ACC112 (cell line): ENCODE measurements at regions not wholly inside any gene's neighbourhood (a gene's known extent, or its start where the extent isn't known, plus 50 kb on each side); places are given as distances from the start of the nearest gene placed in this dataset.

ENCODE experiments used
- H2AFZ ChIP-seq: fragments of 200-600 bp; sonication (generic); one replicate; pipeline ENCODE4 v1.6.0; 2017; ENCODE audit warnings: antibody characterized with exemption, low read length; ENCODE audit not compliant: unreplicated experiment
- H3K27ac ChIP-seq: fragments of 200-600 bp; sonication (generic); 2 replicates; pipeline ENCODE4 v1.5.1; 2014; ENCODE audit warnings: low read depth, mild to moderate bottlenecking, antibody characterized with exemption, low read length, moderate library complexity
- H3K27me3 ChIP-seq: fragments of 200-600 bp; sonication (generic); 2 replicates; pipeline ENCODE4 v1.6.1; 2014; ENCODE audit warnings: mild to moderate bottlenecking, antibody characterized with exemption, low read length, moderate library complexity, mixed read lengths; ENCODE audit not compliant: insufficient read depth
- H3K36me3 ChIP-seq: fragments of 200-600 bp; sonication (generic); 2 replicates; pipeline ENCODE4 v1.6.1; 2016; ENCODE audit warnings: mild to moderate bottlenecking, antibody characterized with exemption, low read length, moderate library complexity, mixed read lengths; ENCODE audit not compliant: insufficient read depth
- H3K4me1 ChIP-seq: fragments of 200-600 bp; sonication (generic); one replicate; pipeline ENCODE4 v1.6.1; 2016; ENCODE audit warnings: low read length, mixed read lengths; ENCODE audit not compliant: insufficient read depth, unreplicated experiment, control insufficient read depth
- H3K4me3 ChIP-seq: fragments of 200-600 bp; sonication (generic); 2 replicates; pipeline ENCODE4 v1.5.1; 2014; ENCODE audit warnings: mild to moderate bottlenecking, low read depth, low read length
- H3K79me2 ChIP-seq: fragments of 200-600 bp; sonication (generic); one replicate; pipeline ENCODE4 v1.6.0; 2016; ENCODE audit warnings: low read length; ENCODE audit not compliant: control insufficient read depth, unreplicated experiment, insufficient read depth

GRCh38 chr14:98743536-98743935 is 528.5 kb downstream of the BCL11B start:
- Histone ChIP-seq H2AFZ (no peak overlapping the region), H3K27ac (no peak overlapping the region), H3K27me3 (no peaks in the 10 kb centered on the region), H3K79me2 (no peaks in the 10 kb centered on the region), H3K4me3 (no peak overlapping the region), H3K4me1 (no peaks in the 10 kb centered on the region), H3K36me3 (no peaks in the 10 kb centered on the region)

- Histone ChIP-seq H3K4me3 (no peak overlapping the region), H2AFZ (no peak overlapping the region), H3K4me1 (no peaks in the 10 kb centered on the region), H3K36me3 (no peaks in the 10 kb centered on the region), H3K27me3 (no peaks in the 10 kb centered on the region), H3K27ac (no peak overlapping the region), H3K79me2 (no peaks in the 10 kb centered on the region)
Measured at GRCh38 chr14:98748966-98749365, 523.0 kb downstream of the BCL11B start.

GRCh38 chr14:98751110-98751509 is 520.9 kb downstream of the BCL11B start:
- Histone ChIP-seq H3K4me3 (no peak overlapping the region), H3K4me1 (no peaks in the 10 kb centered on the region), H3K79me2 (no peaks in the 10 kb centered on the region), H3K36me3 (no peaks in the 10 kb centered on the region), H3K27me3 (no peaks in the 10 kb centered on the region), H2AFZ (no peak overlapping the region), H3K27ac (no peak overlapping the region)

GRCh38 chr14:98752660-98753059 is 519.3 kb downstream of the BCL11B start:
- Histone ChIP-seq H3K4me3 (no peak overlapping the region), H2AFZ (no peak overlapping the region), H3K79me2 (no peaks in the 10 kb centered on the region), H3K27ac (no peak overlapping the region), H3K36me3 (no peaks in the 10 kb centered on the region), H3K4me1 (no peaks in the 10 kb centered on the region), H3K27me3 (no peaks in the 10 kb centered on the region)

GRCh38 chr14:98754343-98755020 is 517.5 kb downstream of the BCL11B start:
- Histone ChIP-seq H2AFZ (no peak overlapping the region), H3K4me1 (no peaks in the 10 kb centered on the region), H3K4me3 (no peak overlapping the region), H3K79me2 (no peaks in the 10 kb centered on the region), H3K27ac (no peak overlapping the region), H3K36me3 (no peaks in the 10 kb centered on the region), H3K27me3 (no peaks in the 10 kb centered on the region)

- no peaks in the 10 kb centered on the region for H3K36me3 ChIP-seq
- H2AFZ ChIP-seq, result no peak overlapping the region
- H3K27ac ChIP-seq, result no peak overlapping the region
- H3K4me1 ChIP-seq, result no peaks in the 10 kb centered on the region
- H3K27me3 ChIP-seq, result no peaks in the 10 kb centered on the region
- no peak overlapping the region for H3K4me3 ChIP-seq
- no peaks in the 10 kb centered on the region for H3K79me2 ChIP-seq
Measured at GRCh38 chr14:98756749-98757148, 515.2 kb downstream of the BCL11B start.

GRCh38 chr14:98758440-98758839 is 513.6 kb downstream of the BCL11B start:
- no peaks in the 10 kb centered on the region for H3K4me1 ChIP-seq
- no peak overlapping the region for H3K27ac ChIP-seq
- no peaks in the 10 kb centered on the region for H3K36me3 ChIP-seq
- H3K4me3 ChIP-seq, result no peak overlapping the region
- no peaks in the 10 kb centered on the region for H3K27me3 ChIP-seq
- H2AFZ ChIP-seq, result no peak overlapping the region
- H3K79me2 ChIP-seq, result no peaks in the 10 kb centered on the region

- Histone ChIP-seq H3K4me1 (no peaks in the 10 kb centered on the region), H3K36me3 (no peaks in the 10 kb centered on the region), H3K27ac (no peak overlapping the region), H3K4me3 (no peak overlapping the region), H3K79me2 (no peaks in the 10 kb centered on the region), H2AFZ (no peak overlapping the region), H3K27me3 (no peaks in the 10 kb centered on the region)
Measured at GRCh38 chr14:98761993-98762392, 510.0 kb downstream of the BCL11B start.

- H2AFZ ChIP-seq, result no peak overlapping the region
- H3K27me3 ChIP-seq, result no peaks in the 10 kb centered on the region
- no peak overlapping the region for H3K27ac ChIP-seq
- H3K36me3 ChIP-seq, result no peaks in the 10 kb centered on the region
- no peaks in the 10 kb centered on the region for H3K4me1 ChIP-seq
- H3K79me2 ChIP-seq, result no peaks in the 10 kb centered on the region
- no peak overlapping the region for H3K4me3 ChIP-seq
Measured at GRCh38 chr14:98766818-98767217, 505.2 kb downstream of the BCL11B start.

GRCh38 chr14:98769326-98769725 is 502.7 kb downstream of the BCL11B start:
- Histone ChIP-seq H3K4me1 (no peaks in the 10 kb centered on the region), H3K4me3 (no peak overlapping the region), H3K27ac (no peak overlapping the region), H2AFZ (no peak overlapping the region), H3K36me3 (no peaks in the 10 kb centered on the region), H3K79me2 (no peaks in the 10 kb centered on the region), H3K27me3 (no peaks in the 10 kb centered on the region)

- Histone ChIP-seq H3K79me2 (no peaks in the 10 kb centered on the region), H3K36me3 (no peaks in the 10 kb centered on the region), H3K4me3 (no peak overlapping the region), H3K27me3 (no peaks in the 10 kb centered on the region), H3K4me1 (no peaks in the 10 kb centered on the region), H2AFZ (no peak overlapping the region), H3K27ac (no peak overlapping the region)
Measured at GRCh38 chr14:98770151-98770550, 501.8 kb downstream of the BCL11B start.
